ENCODE measurements at regions not wholly inside any gene's neighbourhood (a gene's known extent, or its start where the extent isn't known, plus 50 kb on each side); places are given as distances from the start of the nearest gene placed in this dataset.

GRCh38 chr9:7936163-7936562, 136.6 kb upstream of the DMAC1 start:
- Histone ChIP-seq H3K4me2 (ENCODE audit: low read length) (no peak overlapping the region), H3K4me3 (ENCODE audit: low read length) (no peak overlapping the region), H3K9me2 (ENCODE audit: insufficient read depth, low read length) (no peaks in the 10 kb centered on the region), H3K9ac (ENCODE audit: low read length) (no peak overlapping the region), H3K9me3 (ENCODE audit: low read length) (no peaks in the 10 kb centered on the region), H4K20me1 (ENCODE audit: insufficient read depth) (no peaks in the 10 kb centered on the region), H2AFZ (ENCODE audit: low read depth, low read length) (no peak overlapping the region), H3K79me2 (replicated peaks; ENCODE audit: insufficient read depth, low read length) (no peaks in the 10 kb centered on the region), H3K36me3 (ENCODE audit: insufficient read depth, low read length) (no peaks in the 10 kb centered on the region), H3F3A (ENCODE audit: insufficient read depth, low read length, poor library complexity, severe bottlenecking) (no peaks in the 10 kb centered on the region), H3K27me3 (ENCODE audit: insufficient read depth, low read depth, low read length) (no peaks in the 10 kb centered on the region), H3K27ac (ENCODE audit: low read length) (no peak overlapping the region)
- no peak for TF ChIP-seq EZH2 (IDR thresholded peaks at IDR 0.05; ENCODE audit: borderline replicate concordance, insufficient read depth, low read length, poor library complexity, severe bottlenecking)

GRCh38 chr9:7935681-7936080, 136.1 kb upstream of the DMAC1 start:
- no peak overlapping the region for H3K4me3 ChIP-seq (ENCODE audit: low read length)
- no peaks in the 10 kb centered on the region for H4K20me1 ChIP-seq (ENCODE audit: insufficient read depth)
- no peaks in the 10 kb centered on the region for H3K79me2 ChIP-seq (replicated peaks; ENCODE audit: insufficient read depth, low read length)
- TF ChIP-seq TAF1 (IDR thresholded peaks at IDR 0.05; ENCODE audit: low read depth) (no peak), EZH2 (IDR thresholded peaks at IDR 0.05; ENCODE audit: borderline replicate concordance, insufficient read depth, low read length, poor library complexity, severe bottlenecking) (no peak), CTCF (IDR thresholded peaks at IDR 0.05; ENCODE audit: poor library complexity, severe bottlenecking) (no peak), SMC3 (conservative IDR thresholded peaks at IDR 0.05; ENCODE audit: poor library complexity) (no peak), MXI1 (conservative IDR thresholded peaks at IDR 0.05; ENCODE audit: poor library complexity, severe bottlenecking) (no peak)
- TF ChIP-seq, protein P1, sequence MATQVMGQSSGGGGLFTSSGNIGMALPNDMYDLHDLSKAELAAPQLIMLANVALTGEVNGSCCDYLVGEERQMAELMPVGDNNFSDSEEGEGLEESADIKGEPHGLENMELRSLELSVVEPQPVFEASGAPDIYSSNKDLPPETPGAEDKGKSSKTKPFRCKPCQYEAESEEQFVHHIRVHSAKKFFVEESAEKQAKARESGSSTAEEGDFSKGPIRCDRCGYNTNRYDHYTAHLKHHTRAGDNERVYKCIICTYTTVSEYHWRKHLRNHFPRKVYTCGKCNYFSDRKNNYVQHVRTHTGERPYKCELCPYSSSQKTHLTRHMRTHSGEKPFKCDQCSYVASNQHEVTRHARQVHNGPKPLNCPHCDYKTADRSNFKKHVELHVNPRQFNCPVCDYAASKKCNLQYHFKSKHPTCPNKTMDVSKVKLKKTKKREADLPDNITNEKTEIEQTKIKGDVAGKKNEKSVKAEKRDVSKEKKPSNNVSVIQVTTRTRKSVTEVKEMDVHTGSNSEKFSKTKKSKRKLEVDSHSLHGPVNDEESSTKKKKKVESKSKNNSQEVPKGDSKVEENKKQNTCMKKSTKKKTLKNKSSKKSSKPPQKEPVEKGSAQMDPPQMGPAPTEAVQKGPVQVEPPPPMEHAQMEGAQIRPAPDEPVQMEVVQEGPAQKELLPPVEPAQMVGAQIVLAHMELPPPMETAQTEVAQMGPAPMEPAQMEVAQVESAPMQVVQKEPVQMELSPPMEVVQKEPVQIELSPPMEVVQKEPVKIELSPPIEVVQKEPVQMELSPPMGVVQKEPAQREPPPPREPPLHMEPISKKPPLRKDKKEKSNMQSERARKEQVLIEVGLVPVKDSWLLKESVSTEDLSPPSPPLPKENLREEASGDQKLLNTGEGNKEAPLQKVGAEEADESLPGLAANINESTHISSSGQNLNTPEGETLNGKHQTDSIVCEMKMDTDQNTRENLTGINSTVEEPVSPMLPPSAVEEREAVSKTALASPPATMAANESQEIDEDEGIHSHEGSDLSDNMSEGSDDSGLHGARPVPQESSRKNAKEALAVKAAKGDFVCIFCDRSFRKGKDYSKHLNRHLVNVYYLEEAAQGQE (IDR thresholded peaks at IDR 0.05; ENCODE audit: borderline replicate concordance): no peak
- H3K9me2 ChIP-seq (ENCODE audit: insufficient read depth, low read length): no peaks in the 10 kb centered on the region
- no peak overlapping the region for H2AFZ ChIP-seq (ENCODE audit: low read depth, low read length)
- H3K9me3 ChIP-seq (ENCODE audit: low read length): no peaks in the 10 kb centered on the region
- no peak overlapping the region for H3K4me2 ChIP-seq (ENCODE audit: low read length)
- no peaks in the 10 kb centered on the region for H3K27me3 ChIP-seq (ENCODE audit: insufficient read depth, low read depth, low read length)
- no peak overlapping the region for H3K9ac ChIP-seq (ENCODE audit: low read length)
- no peaks in the 10 kb centered on the region for H3K36me3 ChIP-seq (ENCODE audit: insufficient read depth, low read length)
- no peak overlapping the region for H3K27ac ChIP-seq (ENCODE audit: low read length)
- H3F3A ChIP-seq (ENCODE audit: insufficient read depth, low read length, poor library complexity, severe bottlenecking): no peaks in the 10 kb centered on the region

DNA sequence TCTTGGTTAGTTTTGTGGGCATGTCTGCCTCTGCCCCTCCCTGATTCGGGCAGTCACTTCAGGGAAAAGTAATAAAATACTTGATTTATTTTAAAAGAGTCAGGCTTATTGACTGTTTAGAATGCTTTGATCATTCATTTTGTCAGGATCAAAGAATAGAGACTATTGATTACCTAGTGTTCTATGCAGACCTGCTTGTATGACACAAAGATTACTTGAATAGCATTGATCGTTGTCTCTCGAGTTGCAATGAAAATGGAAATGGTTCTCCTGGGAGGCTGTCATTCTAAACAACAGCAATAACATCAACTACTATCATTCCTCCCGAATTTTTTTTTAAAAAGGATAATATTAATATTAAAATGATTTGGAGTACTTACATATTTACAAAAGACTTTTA, 133.2 kb upstream of the DMAC1 start:
- Histone ChIP-seq H3K27ac (ENCODE audit: low read length) (no peak overlapping the region), H3K9me2 (ENCODE audit: insufficient read depth, low read length) (no peaks in the 10 kb centered on the region), H3K27me3 (ENCODE audit: insufficient read depth, low read depth, low read length) (no peaks in the 10 kb centered on the region), H3K36me3 (ENCODE audit: insufficient read depth, low read length) (no peaks in the 10 kb centered on the region), H3K4me3 (ENCODE audit: low read length) (no peak overlapping the region), H3K4me2 (ENCODE audit: low read length) (no peak overlapping the region), H2AFZ (ENCODE audit: low read depth, low read length) (no peak overlapping the region), H3K9ac (ENCODE audit: low read length) (no peak overlapping the region), H3K79me2 (replicated peaks; ENCODE audit: insufficient read depth, low read length) (no peaks in the 10 kb centered on the region), H3F3A (ENCODE audit: insufficient read depth, low read length, poor library complexity, severe bottlenecking) (no peaks in the 10 kb centered on the region), H4K20me1 (ENCODE audit: insufficient read depth) (no peaks in the 10 kb centered on the region), H3K9me3 (ENCODE audit: low read length) (no peaks in the 10 kb centered on the region)
- TF ChIP-seq POLR2AphosphoS5 (IDR thresholded peaks at IDR 0.05): no peak
- TF ChIP-seq, protein P1 (IDR thresholded peaks at IDR 0.05; ENCODE audit: borderline replicate concordance): no peak
- no peak for TF ChIP-seq MXI1 (conservative IDR thresholded peaks at IDR 0.05; ENCODE audit: poor library complexity, severe bottlenecking)
- no peak for TF ChIP-seq SMC3 (conservative IDR thresholded peaks at IDR 0.05; ENCODE audit: poor library complexity)
- TF ChIP-seq RAD21 (conservative IDR thresholded peaks at IDR 0.05): no peak
- TF ChIP-seq TAF1 (IDR thresholded peaks at IDR 0.05; ENCODE audit: low read depth): no peak
- no peak for TF ChIP-seq EP300 (conservative IDR thresholded peaks at IDR 0.05; ENCODE audit: poor library complexity, severe bottlenecking)
- no peak for TF ChIP-seq EZH2 (IDR thresholded peaks at IDR 0.05; ENCODE audit: borderline replicate concordance, insufficient read depth, low read length, poor library complexity, severe bottlenecking)
- no peak for TF ChIP-seq CTCF (IDR thresholded peaks at IDR 0.05; ENCODE audit: poor library complexity, severe bottlenecking)
